ENCODE measurements at regions not wholly inside any gene's neighbourhood (a gene's known extent, or its start where the extent isn't known, plus 50 kb on each side); places are given as distances from the start of the nearest gene placed in this dataset.

DNA sequence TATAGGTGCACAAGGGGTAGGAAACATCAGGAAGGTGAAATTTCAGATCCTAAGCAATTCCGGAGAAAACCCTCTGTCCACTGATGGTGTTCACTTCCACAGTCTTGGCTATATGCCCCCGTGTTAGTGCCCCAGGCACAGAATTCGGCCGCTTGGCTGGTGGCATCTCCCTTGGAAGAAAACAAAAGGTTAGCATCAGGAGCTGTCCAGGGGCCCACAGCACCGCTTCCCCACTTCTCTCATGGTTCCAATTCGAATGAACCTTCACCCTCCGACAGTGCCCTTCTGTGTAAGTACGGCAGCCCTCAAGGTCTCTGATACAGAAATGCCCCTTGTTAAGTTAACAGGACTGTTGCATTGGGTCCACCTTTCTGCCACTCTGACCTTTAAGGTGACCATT, 409.0 kb downstream of the GADD45G start:
- no peak for DNase-seq

DNA sequence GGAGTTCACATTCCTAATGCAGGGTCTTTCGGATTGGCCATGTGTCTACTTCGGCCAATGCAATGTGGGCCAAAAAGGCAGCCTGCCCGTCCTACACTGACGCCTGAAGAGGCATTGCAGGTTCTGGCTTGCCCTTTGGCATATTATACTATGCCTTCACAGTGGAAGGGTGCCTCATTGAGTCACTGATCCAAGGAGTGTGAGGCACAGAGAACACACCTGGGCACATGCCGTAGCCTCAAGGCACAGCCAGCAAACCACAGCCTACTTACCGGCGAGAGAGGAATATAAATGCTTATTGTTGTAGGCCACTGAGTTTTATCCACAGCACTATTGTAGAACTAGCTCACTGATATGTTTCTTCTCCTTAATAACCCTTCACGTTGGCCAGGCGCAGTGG, 409.6 kb downstream of the GADD45G start:
- no peak for DNase-seq

DNA sequence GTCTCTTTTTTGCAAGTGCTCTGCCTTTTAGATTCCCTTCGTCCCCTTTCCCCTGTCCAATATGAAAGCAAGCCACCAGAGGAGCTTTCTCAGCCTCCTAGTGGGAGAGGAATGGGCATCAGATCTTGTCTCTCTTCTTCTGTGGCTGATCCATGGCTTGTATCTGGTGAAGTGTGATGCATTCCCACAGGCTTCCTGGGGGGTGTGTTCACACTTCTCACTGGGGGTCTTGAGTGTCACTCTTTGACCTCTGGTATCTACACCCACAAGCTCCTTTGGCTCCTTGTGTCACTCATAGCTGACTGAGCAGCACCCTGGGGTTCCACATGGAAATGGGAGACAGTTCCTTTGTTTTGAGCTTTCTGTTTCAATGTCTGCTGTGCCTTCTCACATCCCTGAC, 411.5 kb downstream of the GADD45G start:
- no peak for DNase-seq

DNA sequence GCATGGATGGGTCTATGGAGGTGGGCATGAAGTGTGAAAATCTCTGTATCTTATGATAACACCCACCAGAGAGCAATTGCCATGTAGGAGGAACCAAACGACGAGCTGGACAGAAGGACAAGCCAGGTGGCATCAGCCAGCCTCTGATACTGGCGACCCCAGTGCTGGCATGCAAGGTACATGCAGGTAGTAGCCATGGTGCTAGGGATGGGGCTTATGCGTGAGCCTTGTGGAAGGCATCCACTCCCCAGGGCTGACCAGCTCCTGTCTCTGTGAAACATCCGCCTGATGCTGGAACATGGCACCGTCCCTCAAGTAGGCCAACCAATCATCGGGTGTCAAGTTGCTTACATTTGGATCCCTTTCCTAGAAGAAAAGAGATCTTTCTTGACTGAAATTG, 412.9 kb downstream of the GADD45G start:
- DNase-seq: no peak

DNA sequence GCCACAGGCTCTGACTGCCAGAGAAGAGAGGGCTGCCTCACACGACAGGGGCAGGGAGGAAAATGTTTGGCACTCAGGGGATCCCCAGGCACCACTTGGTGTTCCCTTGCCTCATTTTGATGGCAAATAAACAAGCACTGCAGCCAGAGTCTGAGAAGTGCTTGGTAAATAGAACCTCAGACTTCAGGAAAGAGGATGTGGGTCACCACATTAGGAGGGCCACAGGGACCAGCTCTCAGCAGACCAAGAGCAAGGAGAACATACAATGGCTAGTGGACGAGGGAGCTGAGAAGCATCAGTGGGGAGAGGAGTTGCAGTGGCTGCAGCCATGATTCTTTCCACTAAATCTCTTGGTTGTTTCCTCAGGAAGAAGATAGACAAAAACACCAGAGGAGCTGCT, 413.9 kb downstream of the GADD45G start:
- DNase-seq: no peak

DNA sequence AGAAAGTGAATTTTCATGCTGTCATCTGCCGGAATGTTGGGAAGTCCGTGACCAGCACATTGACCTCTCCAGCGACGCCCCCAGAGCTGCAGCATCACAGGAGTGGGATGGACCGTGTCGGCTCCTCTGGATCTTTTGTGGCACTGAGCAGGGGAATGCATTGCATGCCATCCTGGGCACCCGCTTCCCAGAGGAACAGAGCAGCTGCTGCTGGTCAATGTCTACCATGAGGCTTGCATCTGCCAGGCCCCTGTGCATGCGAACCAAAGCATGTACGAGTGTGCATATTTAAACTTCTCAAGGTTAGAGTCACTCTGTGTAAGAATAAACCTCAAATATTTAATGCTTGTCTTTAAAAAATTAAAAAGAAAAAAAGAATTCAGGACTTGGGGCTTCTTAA, 414.8 kb downstream of the GADD45G start:
- DNase-seq: no peak

DNA sequence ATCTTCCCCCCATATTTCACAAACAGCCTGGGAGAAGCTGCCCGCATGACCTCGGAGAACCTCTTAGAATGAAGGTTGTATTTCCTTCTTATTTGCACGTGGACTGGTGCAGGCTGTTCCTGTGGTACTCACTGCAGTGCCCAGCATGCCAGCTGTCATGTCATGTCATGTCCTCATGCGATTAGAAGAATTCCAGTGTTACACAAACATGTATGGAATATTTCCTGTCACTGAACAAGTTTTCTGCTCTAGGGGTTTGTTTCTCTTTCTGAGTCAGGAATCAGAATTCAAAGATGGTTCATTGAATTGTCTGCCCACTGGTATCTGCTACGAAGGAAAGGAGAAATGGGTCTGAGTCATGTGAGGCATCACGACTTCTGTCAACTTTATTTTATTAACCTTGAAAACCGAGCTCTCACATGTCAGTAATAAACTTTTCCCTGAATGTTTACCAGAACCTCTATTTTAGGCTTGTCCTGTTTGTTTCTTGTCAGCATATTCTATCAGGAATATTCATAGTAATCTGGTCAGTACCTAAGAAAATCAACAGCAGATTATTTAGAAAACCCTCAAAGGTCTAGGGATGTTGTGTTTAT, 415.6 kb downstream of the GADD45G start:
- DNase-seq: no peak

DNA sequence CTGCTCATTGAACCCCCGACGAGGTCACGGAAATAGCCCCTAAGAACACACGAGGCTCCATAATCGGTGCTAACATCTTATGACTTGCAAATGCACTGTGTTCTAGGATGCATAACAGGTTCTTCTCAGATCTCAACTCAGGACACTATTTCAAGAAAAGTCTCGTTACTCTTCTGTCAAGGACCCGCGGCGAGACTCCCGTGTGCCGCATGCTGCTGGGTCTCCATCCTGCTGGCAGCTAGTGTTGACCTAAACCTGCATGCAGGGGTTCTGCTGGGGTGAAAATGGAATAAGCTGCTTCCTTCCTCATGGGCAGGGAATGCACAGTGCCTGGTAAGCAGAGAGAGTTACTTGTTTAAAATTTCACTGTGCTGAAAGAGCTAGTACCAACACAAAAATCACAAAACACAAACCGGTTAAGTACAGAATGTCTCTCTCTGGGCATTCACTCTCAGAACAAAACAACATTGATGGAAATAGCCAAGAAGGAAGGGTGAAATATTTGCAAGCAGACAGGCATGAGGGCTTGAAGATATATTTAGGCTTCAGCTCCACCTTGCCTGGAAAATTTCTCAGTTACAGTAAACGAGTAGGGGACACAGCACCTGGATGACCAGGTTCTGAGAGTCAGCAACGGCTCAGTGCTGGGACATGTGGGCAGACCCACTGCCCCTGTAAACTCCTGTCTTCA, 416.5 kb downstream of the GADD45G start:
- DNase-seq: no peak

DNA sequence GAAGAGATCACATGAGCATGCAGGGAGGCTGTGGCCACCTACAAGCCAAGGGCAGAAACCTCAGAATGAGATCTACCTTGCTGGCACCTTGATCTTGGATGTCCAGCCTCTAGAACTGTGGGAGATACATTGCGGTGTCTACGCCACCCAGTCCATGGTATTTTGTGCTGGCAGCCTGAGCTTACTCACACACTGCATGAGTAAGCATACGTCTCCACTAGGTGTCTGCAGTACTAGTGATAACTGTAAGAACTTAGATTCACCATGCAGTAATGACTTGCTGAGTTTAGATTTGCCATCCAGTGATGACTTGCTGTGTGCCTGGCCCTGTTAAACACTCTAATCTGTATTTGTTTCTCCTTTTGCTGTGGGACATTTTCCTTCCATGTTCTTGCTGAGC, 417.7 kb downstream of the GADD45G start:
- DNase-seq: no peak

DNA sequence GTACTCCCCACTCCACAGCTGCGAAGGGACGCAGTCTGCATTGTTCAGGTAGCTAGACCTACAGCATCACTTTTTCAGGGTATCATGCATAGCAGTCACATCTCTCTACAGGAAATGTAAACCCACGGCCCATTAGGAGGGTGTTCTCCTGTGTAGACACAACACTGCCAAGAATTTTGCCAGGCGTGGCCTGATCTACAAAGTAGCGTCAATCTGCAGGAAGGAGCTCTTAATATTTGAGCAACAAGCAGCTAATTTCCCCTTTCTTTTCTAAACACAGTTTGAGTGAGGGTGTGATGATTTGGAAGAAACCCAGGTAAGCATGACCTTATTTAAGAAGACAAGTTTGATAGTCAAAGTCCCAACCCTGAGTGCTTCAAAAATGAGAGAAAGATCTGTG, 419.0 kb downstream of the GADD45G start:
- DNase-seq: no peak

DNA sequence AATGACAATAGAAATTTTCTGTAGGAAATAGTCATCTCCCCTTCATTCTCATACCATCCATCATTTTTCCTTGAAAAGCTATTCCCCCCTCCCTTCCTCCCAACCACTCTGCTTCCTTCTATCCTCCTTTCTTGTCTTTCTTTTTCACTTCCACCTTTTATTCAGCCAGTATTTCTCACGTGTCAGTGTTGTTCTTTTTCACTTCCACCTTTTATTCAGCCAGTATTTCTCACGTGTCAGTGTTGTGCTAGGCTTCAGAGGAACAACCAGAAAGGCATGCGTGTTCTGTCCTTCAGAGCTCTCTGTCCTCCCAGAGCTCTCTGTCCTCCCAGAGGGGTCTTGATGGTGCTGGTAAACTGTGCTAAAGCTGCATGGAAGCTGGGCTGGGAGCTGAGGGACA, 419.6 kb downstream of the GADD45G start:
- DNase-seq: no peak

DNA sequence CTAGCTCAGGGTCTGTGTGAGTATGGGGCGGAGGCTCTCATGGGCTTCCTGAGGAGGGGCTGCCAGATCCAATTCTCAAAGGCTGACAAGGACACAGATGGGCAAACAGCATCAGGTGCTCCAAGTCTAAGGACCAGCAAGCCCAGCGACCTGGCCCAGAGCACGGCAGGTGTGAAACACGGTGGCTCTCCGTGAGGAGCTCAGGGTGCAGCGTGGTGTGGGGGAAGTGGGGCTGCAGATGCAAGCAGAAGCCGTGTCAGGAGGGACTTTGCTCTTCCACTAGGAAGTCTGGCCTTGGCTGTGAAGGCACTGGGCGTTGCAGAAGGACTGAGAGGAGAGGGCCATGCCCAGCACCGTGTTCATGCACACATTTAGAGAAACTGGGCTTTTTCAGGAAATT, 420.0 kb downstream of the GADD45G start:
- no peak for DNase-seq

DNA sequence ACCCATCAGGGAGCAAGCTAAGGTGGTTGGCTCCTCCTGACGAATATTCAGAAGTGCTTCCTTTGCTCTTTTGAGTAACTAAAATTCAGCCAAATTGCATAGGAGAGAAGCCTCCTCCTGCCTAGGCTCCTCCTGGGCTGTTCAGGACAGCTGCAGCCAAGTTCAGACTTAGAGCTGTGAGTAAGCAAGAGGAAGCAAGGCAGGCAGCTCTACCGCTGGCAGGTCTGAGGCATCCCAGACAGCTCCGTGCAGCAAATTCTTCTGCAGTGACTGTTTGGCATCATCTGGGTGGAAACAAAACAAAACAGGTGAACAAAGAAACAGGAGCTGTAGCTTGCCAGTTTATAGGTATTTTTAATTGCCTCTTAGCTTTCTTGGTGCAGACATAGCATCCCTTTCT, 421.0 kb downstream of the GADD45G start:
- DNase-seq: peak; percentile 52

DNA sequence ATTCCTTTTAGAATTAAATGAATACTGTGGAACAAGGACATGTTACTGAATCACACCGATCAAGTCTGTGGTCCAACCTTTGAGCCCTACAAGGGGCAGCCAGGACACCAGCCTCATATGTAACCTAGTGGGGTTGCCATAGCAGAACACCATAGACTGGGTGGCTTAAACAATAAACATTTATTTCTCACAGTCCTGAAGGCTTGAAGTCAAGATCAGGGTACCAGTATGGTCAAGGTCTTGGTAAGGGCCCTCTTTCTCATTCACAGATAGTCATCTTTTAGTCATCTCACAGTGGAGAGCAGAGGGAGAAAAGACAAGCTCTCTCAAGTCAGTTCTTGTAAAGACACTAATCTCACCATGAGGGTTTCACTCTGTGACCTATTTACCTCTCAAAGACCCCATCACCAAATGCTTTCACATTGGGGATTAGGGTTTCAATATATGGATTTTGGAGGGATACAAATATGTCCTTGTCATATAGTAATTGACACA, 422.5 kb downstream of the GADD45G start:
- no peak for DNase-seq

DNA sequence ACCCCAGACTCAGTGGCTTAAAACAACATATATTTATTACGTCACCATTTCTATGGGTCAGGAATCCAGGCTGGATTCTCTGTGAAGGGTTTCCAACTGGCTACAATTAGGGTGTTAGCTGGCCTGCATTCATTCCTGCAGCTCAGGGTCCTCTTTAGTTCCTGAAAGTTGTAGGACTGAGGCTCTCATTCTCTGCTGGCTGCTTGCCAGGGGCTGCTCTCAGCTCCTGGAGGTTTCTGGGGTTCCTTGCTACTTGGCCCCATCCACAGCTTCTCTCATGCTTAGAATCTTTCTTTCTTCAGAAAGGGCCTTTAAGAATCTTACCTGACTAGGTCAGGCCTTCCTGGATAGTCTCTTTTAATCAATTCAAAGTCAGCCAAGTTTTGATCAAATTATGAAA, 424.6 kb downstream of the GADD45G start:
- no peak for DNase-seq

DNA sequence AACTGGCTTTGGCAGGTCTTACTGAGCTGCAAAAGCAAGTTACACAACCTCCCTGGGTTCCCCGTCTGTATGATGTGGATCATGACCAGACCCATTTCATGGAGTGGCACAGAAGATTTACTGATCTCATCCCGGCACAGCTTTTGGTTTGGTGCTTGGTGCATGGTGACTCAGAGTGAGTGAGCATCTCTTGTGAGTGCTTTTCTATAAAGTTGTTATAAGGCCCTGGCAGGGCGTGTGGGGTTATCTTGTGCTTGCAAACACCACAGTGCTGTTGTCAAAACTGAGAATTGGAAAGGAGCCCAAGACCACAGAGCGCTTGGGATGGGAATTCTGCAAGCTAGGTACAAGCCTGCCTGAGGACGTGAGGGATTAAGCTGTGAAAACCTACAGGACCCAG, 425.2 kb downstream of the GADD45G start:
- DNase-seq: no peak

DNA sequence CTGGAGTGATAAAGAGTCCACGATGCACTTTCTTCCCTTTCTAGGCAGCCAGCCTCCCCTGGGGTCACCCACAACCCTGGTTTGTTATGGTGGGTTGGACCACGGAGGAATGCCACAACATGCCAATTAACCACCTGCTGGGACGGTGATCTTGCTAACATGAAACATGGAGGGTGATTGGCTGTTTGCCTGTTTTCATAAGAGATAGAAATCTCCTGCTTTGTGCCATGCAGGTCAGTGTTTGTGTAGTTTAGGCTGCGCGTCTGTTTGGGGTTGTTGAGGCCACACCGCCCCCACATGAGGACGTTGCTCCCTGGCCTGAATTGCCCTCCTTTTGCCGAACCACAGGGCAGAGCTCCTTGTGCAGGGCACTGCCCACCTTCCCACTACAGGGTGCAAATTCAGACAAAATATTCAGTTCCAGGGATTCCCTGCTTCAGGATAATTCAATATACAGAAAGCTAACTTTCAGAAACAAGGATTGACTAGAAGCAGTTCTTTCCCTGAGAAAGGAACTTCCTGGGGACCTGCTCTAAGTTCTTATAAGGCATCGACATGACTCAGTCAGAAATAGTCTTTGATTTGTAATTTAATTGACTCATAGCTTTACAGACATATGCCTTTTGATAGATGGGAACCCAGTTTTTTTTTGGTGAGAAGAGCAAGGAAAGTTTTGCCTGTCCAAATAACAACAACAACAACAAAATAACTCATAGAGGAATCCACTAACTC, 427.6 kb downstream of the GADD45G start:
- DNase-seq: no peak

DNA sequence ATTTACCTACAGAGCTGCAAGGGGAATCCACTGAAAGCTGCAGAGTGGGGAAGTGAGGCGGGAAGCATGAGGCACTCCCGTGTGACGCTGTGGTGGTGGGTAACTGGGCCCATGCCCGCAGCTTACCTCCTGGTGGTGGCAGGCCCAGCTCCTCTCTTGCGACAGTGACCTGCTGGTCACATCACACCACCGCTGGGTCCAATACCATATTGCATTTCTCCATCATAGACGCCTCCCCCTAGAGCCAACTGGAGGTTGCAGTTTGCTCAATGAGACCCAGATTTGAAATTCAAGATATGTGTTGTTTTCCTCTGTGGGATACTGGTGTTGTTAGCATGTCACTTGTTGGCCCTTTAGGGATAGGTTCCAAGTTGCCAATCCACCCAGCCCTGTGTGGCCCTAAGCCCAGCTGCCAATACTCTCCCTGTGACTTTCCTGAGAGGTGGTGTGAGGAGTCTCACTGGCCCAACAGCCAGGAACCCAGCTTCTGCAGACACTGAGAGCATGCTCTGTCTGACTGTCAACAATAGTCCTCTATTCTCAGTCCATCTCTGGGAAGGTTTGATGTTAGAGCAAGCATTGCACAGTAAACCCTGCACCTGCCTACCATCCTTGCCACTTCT, 428.3 kb downstream of the GADD45G start:
- DNase-seq: no peak

DNA sequence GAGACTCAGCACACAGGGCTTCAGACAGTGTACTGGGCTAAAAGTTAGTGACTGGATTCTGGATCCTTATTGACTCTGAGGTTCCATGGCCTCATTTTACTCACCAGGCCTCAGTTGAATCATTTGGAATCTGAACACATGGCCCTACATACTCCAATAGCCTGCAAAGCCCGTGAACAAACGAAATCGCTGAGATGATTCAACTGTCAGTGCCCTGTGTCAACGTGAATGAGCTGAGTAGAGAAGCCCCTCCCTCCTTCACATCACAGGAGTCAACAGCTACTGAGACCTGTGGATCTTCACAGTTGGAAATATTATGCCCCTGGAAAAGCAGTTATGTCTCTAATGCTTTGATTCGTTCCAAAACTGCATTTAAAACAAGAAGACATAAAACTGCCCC, 429.3 kb downstream of the GADD45G start:
- no peak for DNase-seq

DNA sequence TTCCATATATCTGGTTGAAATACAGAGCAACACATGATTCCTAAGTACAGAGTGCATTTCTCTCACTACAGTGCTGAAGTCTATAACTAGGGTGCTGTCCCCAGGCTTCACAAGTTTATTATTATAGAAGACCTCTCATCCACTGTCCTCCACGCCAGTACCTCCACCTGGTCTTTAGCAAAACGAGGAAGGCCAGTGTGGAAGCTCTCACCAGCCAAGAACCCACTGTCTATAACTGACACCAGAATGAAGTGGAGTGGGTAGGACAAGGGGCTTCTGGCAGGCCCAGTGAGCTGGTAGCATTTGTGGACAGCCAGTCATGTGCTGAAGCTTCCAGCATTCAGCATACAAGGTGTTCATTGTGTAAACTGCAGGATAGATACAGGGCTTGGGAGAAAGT, 430.7 kb downstream of the GADD45G start:
- DNase-seq: no peak

DNA sequence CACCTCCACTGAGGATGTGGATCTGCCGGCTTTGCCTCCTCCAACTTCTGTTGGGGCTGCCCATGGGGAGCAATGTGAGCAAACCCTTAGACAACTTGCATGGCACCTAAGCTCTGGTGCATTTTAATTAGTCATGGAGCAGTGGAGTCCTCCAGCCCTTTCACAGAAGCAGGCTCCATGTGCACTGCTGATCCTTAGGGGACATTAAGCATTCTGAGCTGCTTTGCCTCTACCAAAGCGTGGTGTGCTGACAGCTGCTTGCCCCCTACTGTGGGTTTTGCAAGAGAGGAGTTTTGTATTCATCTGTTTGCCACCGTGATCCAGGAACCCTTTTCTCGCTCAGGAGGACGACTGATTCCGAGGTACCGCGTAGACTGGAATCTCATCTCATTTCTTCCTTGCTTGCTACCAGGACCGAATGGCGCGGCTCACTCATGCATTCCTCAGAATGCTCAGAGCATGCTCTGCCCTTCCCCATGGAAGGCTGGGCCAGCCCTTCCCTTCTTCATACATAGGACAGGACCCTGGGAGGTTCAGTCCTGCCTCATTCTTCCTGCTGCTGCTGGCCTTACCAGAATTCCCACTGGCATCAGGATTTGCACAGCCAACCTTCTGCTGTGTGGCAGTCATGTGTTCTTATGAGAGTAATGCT, 432.5 kb downstream of the GADD45G start:
- no peak for DNase-seq

DNA sequence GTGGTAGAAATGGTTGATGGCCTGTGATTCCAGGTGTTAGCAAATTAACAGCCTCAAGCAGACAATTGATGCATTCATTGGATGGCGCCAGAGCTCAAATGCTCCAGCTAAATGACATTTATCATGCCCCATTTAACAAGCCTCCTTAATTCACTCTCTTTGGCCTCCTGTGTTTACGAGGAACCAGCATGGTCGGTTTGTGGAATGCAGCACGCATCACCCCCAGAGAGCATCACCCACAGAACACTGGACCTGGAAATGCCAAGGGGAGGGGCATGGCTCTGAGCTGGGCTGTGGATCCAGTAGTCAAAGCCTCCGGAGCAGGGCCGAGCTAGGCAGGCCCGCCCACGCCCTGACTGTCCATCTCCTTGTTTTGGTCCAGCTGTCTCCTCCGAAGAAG, 434.0 kb downstream of the GADD45G start:
- DNase-seq: no peak

DNA sequence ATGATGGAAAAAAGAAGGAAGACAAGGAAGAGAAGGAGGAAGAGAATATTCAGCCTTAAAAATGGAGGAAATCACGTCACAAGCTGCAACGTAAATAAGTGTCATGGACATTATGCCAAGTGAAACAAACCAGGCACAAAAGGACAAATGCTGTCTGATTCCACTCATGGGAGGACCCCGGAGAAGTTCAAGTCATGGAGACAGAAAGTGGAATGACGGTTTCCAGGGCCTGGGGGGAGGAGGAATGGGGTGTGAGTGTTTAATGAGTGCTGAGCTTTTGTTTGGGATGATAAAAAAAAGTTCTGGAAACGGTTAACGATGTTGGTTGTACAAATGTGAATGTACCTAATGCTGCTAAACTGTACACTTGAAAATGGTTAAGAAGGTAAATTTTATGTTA, 439.5 kb downstream of the GADD45G start:
- DNase-seq: no peak
